Liver (tissue), 3 donors: ENCODE measurements at regions not wholly inside any gene's neighbourhood (a gene's known extent, or its start where the extent isn't known, plus 50 kb on each side); places are given as distances from the start of the nearest gene placed in this dataset.

Experiments
- ATF3 ChIP-seq: IDR thresholded peaks from 2 replicates; pipeline ENCODE4 v1.6.1; 2016; ENCODE audit warnings: antibody characterized with exemption
- CTCF ChIP-seq: fragments of 150-350 bp; IDR thresholded peaks from 2 replicates; pipeline ENCODE4 v1.5.1; 2017; ENCODE audit warnings: improper control_type of control experiment, low read depth, low read length; ENCODE audit not compliant: missing input control
- EGR1 ChIP-seq, 2 donors: IDR thresholded peaks; 2 replicates each; pipeline ENCODE4 v1.6.1; 2016 to 2018; ENCODE audit warnings: antibody characterized with exemption in 2 of 2, low read depth in 2 of 2
- FOXA1 ChIP-seq: IDR thresholded peaks from 2 replicates; pipeline ENCODE4 v1.6.1; 2016; ENCODE audit warnings: antibody characterized with exemption
- GABPA ChIP-seq, 2 donors: IDR thresholded peaks in 1 of 2; conservative IDR thresholded peaks in 1 of 2; 2 replicates each; pipeline ENCODE4 v1.6.1; 2016; ENCODE audit warnings: antibody characterized with exemption in 2 of 2, mild to moderate bottlenecking in 1 of 2, moderate library complexity in 1 of 2
- MAX ChIP-seq: IDR thresholded peaks from 2 replicates; pipeline ENCODE4 v1.6.1; 2016; ENCODE audit warnings: antibody characterized with exemption
- NR2F2 ChIP-seq: IDR thresholded peaks from 2 replicates; pipeline ENCODE4 v1.6.1; 2016; ENCODE audit warnings: antibody characterized with exemption
- RAD21 ChIP-seq, 2 donors: IDR thresholded peaks; 2 replicates each; pipeline ENCODE4 v1.6.1; 2016; ENCODE audit warnings: antibody characterized with exemption in 2 of 2, mild to moderate bottlenecking in 2 of 2
- REST ChIP-seq: IDR thresholded peaks from 2 replicates; pipeline ENCODE4 v1.6.1; 2016; ENCODE audit warnings: antibody characterized with exemption, mild to moderate bottlenecking
- SP1 ChIP-seq: IDR thresholded peaks from 2 replicates; pipeline ENCODE4 v1.6.1; 2018; ENCODE audit warnings: antibody characterized with exemption, mild to moderate bottlenecking
- TAF1 ChIP-seq: conservative IDR thresholded peaks from 2 replicates; pipeline ENCODE4 v1.6.1; 2016; ENCODE audit warnings: antibody characterized with exemption, mild to moderate bottlenecking
- YY1 ChIP-seq: IDR thresholded peaks from 2 replicates; pipeline ENCODE4 v1.6.1; 2016; ENCODE audit warnings: antibody characterized with exemption, mild to moderate bottlenecking
- donor health status: healthy.
- donor health status: healthy.

- TF ChIP-seq CTCF (no peak), RAD21 (IDR thresholded peaks at IDR 0.05) (no peak), REST (no peak), YY1 (no peak), MAX (no peak), EGR1 (IDR thresholded peaks at IDR 0.05; ENCODE audit: low read depth in 2 of 2) (no peak), TAF1 (no peak), NR2F2 (no peak), FOXA1 (no peak), GABPA (IDR thresholded peaks at IDR 0.05 in 1 of 2, conservative IDR thresholded peaks at IDR 0.05 in 1 of 2) (no peak), SP1 (no peak), ATF3 (no peak)
Observed at GRCh38 chr9:80976403-80976802, 712.9 kb downstream of the TLE1 start.
